ENCODE measurements at regions not wholly inside any gene's neighbourhood (a gene's known extent, or its start where the extent isn't known, plus 50 kb on each side); places are given as distances from the start of the nearest gene placed in this dataset.

DNA sequence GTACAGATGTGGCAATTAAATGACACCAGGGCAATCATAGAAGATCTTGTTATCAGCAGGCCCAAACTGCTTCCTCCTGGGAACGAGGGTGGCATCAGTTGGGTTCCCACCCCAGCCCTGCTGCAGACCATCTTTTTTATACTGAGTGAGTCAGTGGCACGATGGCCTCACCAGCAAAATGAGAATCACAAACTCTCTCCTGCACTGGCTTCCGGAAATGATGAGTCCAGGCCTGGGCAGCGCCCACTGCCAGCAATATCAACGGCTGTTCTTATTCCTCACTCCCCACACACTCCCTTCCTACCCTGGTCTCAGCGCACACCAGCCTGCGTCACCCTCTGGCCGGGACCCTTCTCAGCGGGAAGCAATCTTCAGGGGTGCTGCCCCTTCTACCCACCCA, 340.3 kb downstream of the FOXL1 start:
- no peak overlapping the region for H3K27ac Mint-ChIP-seq
- peaks cover 12% of the 10 kb centered on the region for H3K9me3 Mint-ChIP-seq
- no peak overlapping the region for H3K4me3 Mint-ChIP-seq
- H3K4me1 Mint-ChIP-seq: no peaks in the 10 kb centered on the region
- H3K27me3 Mint-ChIP-seq: peaks cover 23% of the 10 kb centered on the region
- DNase-seq: no peak
- no peaks in the 10 kb centered on the region for H3K36me3 Mint-ChIP-seq (ENCODE audit: low read depth)
- ATAC-seq: no peak

GRCh38 chr16:86919078-86919477, 340.7 kb downstream of the FOXL1 start:
- no peaks in the 10 kb centered on the region for H3K4me1 Mint-ChIP-seq
- DNase-seq: no peak
- peaks cover 27% of the 10 kb centered on the region for H3K27me3 Mint-ChIP-seq

GRCh38 chr16:86919578-86920305, 341.4 kb downstream of the FOXL1 start:
- peaks cover 12% of the 10 kb centered on the region for H3K9me3 Mint-ChIP-seq
- no peaks in the 10 kb centered on the region for H3K4me1 Mint-ChIP-seq
- H3K27ac Mint-ChIP-seq: no peak overlapping the region
- DNase-seq (no peak), ATAC-seq (no peak)
- H3K4me3 Mint-ChIP-seq: no peak overlapping the region
- H3K36me3 Mint-ChIP-seq (ENCODE audit: low read depth): no peaks in the 10 kb centered on the region
- H3K27me3 Mint-ChIP-seq: peaks cover 34% of the 10 kb centered on the region

More at GRCh38 chr16:86919078-86919477, 340.7 kb downstream of the FOXL1 start:
- no peak overlapping the region for H3K4me3 Mint-ChIP-seq
- H3K36me3 Mint-ChIP-seq (ENCODE audit: low read depth): no peaks in the 10 kb centered on the region
- H3K27ac Mint-ChIP-seq: no peak overlapping the region
- ATAC-seq: no peak
- peaks cover 12% of the 10 kb centered on the region for H3K9me3 Mint-ChIP-seq

DNA sequence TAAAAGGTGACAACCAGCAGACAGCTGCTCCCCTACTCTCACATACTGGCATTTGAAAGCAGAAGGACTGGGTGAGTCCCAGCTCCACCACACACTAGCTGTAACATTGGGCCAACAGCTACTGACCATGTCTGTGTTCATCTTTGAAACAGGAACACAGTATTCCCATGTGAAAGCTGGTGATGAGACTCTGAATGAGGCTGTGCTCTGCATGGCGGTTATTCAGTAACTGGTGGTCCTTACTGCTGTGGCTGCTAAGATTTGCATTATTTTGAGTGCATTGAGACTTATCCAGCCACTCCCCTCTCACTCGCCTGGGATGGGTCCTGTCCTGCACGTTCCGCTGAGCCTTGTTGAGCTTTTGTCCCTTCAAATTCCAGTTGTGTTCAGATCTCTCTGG, 342.9 kb downstream of the FOXL1 start:
- peaks cover 12% of the 10 kb centered on the region for H3K9me3 Mint-ChIP-seq
- H3K4me1 Mint-ChIP-seq: no peaks in the 10 kb centered on the region
- ATAC-seq: no peak

DNA sequence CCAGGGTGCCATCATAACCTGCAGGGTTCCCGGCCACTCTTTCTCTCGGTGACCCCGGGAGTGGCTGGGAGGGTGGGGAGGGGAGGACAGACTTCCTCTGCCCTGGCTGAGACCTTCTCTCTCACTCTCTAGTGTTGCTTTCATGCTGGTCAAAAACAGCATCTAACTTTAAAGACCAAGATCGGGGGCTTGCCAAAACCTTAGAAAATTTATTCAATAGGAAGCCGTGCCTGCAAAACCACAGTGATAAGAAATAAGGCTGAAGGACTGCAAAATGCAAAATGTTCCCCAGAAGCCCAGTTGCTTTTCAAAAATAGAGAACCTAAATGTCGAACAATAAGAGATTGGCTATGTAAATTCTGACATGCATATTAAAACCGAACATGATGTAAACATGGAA, 344.0 kb downstream of the FOXL1 start:
- Mint-ChIP-seq H3K9me3 (peaks cover 12% of the 10 kb centered on the region), H3K27me3 (peaks cover 51% of the 10 kb centered on the region), H3K4me3 (no peak overlapping the region), H3K27ac (no peak overlapping the region), H3K4me1 (no peaks in the 10 kb centered on the region), H3K36me3 (ENCODE audit: low read depth) (no peaks in the 10 kb centered on the region)
- ATAC-seq (no peak), DNase-seq (no peak)

More for the DNA sequence above, 342.9 kb downstream of the FOXL1 start:
- Mint-ChIP-seq H3K27ac (no peak overlapping the region), H3K36me3 (ENCODE audit: low read depth) (no peaks in the 10 kb centered on the region), H3K4me3 (no peak overlapping the region), H3K27me3 (peaks cover 44% of the 10 kb centered on the region)
- no peak for DNase-seq

DNA sequence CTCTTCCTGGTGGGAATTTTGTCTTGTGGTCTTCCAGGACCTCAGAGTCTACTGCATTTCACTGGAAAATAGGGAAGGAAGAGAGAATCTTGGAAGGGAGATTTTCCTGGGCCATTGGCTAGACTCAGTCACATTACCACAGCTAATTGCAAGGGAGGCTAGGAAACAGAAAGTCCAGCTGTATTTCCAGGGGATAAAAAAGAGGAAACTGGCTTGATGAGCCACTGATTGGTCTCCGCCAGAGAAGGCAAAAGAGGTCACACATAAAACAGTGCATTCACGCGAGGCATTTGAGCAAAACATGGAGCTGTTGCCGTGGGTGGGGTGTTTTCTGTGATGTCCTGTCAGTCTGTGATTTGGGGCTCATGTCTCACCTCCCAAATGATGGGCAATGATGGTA, 345.3 kb downstream of the FOXL1 start:
- Mint-ChIP-seq H3K27me3 (peaks cover 63% of the 10 kb centered on the region), H3K9me3 (peaks cover 12% of the 10 kb centered on the region), H3K4me3 (no peak overlapping the region), H3K36me3 (ENCODE audit: low read depth) (no peaks in the 10 kb centered on the region), H3K4me1 (peaks cover 2% of the 10 kb centered on the region), H3K27ac (no peak overlapping the region)
- ATAC-seq (no peak), DNase-seq (no peak)

GRCh38 chr16:86924537-86924936, 346.2 kb downstream of the FOXL1 start:
- Mint-ChIP-seq H3K4me1 (peaks cover 3% of the 10 kb centered on the region), H3K4me3 (no peak overlapping the region), H3K27me3 (peaks cover 66% of the 10 kb centered on the region), H3K36me3 (ENCODE audit: low read depth) (no peaks in the 10 kb centered on the region), H3K27ac (no peak overlapping the region), H3K9me3 (peaks cover 12% of the 10 kb centered on the region)
- no peak for DNase-seq
- no peak for ATAC-seq

DNA sequence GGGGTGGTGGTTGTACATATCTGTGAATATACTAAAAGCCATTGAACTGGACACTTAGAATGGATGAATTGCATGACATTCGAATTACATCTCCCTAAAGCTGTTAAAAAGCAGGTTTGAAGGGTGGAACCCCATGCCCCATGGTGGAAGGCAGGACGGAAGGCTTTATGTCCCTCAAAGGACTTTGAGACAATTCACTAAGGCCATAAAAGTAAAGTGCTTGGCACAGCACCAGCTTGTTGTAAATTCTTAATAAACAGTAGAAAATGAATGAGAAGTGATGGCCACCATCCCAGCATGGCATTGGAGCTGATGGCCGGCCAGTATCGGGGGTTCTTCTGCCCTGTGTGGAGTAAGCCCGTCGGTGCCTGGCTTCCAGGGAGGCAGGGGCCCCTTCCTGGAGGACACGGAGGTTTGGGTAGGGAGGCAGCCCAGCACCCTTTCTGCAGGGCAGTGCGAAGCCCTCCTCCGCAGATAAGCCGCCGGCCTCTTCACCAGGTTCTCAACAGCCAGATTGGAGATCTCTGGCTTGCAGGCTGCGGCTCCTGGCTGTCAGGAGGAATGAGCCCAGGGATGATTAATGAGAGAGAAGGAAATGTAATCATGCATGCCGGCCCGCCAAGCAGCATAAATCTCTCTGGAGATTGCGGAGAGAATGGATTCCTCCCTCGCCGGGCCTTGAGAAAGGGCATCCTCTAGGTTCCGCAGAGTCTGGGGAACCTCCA, 346.9 kb downstream of the FOXL1 start:
- peaks cover 12% of the 10 kb centered on the region for H3K9me3 Mint-ChIP-seq
- peaks cover 3% of the 10 kb centered on the region for H3K4me1 Mint-ChIP-seq
- ATAC-seq: no peak
- H3K36me3 Mint-ChIP-seq (ENCODE audit: low read depth): no peaks in the 10 kb centered on the region
- no peak for DNase-seq
- peaks cover 71% of the 10 kb centered on the region for H3K27me3 Mint-ChIP-seq
- no peak overlapping the region for H3K27ac Mint-ChIP-seq
- no peak overlapping the region for H3K4me3 Mint-ChIP-seq

DNA sequence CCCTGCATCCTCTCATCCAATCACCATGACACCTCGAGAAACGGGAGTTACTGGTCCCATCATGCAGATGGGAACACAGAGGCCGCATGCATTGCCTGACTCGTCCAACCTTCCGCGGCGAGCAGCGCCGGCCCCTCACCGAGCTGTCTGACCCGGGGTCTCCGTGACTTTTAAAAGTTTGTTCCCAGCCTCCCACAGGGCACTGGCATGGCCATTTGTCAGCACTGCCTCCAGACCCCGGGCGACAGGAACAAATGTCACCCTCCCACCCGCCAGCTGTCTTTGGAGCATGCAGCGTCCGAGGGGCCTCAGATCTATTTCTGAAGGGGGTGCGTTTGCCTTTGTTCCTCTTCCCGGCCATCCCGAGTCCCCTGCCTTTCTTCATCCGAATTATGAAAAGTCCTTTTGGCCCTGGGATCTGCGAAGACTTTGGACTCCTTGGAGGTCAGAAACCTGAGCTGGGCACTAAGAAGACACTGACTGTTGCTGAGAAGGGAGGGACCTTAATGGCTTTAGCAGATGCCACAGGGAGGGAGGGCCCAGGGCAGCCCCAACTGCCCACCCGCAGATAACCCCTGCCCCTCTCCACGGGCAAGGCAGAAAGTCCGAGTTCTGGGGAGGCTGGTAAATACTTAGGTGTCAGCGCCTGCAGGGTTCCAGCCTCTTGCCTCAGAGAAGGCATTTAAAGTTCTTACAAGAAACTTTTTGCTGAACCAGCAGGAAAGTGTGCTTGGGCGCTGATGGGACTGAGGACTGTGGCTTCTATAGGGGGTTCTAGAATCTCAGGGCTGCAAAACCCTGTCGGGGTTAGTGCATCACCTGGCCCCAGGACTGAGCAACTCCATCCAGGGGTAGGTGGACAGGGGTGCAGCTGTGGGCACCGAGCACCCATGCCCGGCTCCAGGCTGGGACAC, 348.1 kb downstream of the FOXL1 start:
- Mint-ChIP-seq H3K27ac (no peak overlapping the region), H3K4me3 (no peak overlapping the region), H3K4me1 (peaks cover 3% of the 10 kb centered on the region), H3K36me3 (ENCODE audit: low read depth) (no peaks in the 10 kb centered on the region), H3K27me3 (peaks cover 74% of the 10 kb centered on the region), H3K9me3 (peaks cover 6% of the 10 kb centered on the region)
- ATAC-seq (no peak), DNase-seq (no peak)

GRCh38 chr16:86927699-86928098, 349.4 kb downstream of the FOXL1 start:
- Mint-ChIP-seq H3K27me3 (peaks cover 69% of the 10 kb centered on the region), H3K4me1 (peaks cover 3% of the 10 kb centered on the region), H3K36me3 (ENCODE audit: low read depth) (no peaks in the 10 kb centered on the region), H3K27ac (no peak overlapping the region), H3K9me3 (no peaks in the 10 kb centered on the region), H3K4me3 (no peak overlapping the region)
- no peak for DNase-seq
- no peak for ATAC-seq

- DNase-seq: no peak
- no peak for ATAC-seq
- H3K36me3 Mint-ChIP-seq (ENCODE audit: low read depth): no peaks in the 10 kb centered on the region
- H3K27ac Mint-ChIP-seq: no peak overlapping the region
- H3K4me3 Mint-ChIP-seq: no peak overlapping the region
- peaks cover 3% of the 10 kb centered on the region for H3K4me1 Mint-ChIP-seq
- H3K9me3 Mint-ChIP-seq: no peaks in the 10 kb centered on the region
- peaks cover 63% of the 10 kb centered on the region for H3K27me3 Mint-ChIP-seq
Measured at GRCh38 chr16:86928523-86929011, 350.2 kb downstream of the FOXL1 start.

DNA sequence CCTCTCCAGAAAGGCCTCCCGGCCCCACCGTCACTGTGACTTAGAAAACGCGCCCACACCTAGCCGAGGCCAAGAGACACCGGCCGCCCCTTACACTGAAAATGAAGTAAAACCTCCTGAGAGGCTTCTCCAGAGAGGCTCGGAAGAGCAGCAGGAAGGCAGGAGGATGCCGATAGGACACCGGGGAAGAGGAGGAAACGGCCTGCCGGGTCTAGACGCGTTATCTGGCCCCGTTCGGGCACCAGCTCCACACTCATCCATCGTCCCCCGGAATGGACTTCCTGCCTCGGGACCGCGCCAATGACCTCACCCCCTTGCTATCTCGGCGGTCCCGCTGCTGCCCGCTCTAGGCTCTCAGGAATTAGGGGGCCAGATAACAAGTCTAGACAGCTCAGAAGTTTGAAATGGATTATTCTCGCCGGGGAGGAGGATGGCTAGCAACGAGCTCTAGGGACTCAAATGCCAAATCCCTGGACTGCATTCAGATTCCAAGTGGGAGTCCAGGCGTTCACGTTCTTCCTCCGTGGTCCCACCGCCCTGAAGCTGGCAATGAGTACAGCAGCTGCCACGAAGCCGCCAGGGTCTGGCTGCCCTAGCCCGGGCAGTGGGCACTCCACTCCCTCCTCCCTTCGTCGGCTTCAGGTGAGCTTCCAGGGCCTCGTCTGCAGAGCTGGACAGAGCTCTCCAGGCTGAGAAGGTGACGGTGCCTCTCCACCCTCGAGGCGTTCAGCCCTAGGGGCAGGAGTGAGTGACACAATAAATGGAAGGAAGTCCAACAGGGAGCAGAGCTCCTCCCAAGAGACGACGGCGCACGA, 350.9 kb downstream of the FOXL1 start:
- no peak for ATAC-seq
- peaks cover 58% of the 10 kb centered on the region for H3K27me3 Mint-ChIP-seq
- no peaks in the 10 kb centered on the region for H3K9me3 Mint-ChIP-seq
- DNase-seq: no peak
- peaks cover 3% of the 10 kb centered on the region for H3K4me1 Mint-ChIP-seq
- no peak overlapping the region for H3K27ac Mint-ChIP-seq
- no peaks in the 10 kb centered on the region for H3K36me3 Mint-ChIP-seq (ENCODE audit: low read depth)
- no peak overlapping the region for H3K4me3 Mint-ChIP-seq

DNA sequence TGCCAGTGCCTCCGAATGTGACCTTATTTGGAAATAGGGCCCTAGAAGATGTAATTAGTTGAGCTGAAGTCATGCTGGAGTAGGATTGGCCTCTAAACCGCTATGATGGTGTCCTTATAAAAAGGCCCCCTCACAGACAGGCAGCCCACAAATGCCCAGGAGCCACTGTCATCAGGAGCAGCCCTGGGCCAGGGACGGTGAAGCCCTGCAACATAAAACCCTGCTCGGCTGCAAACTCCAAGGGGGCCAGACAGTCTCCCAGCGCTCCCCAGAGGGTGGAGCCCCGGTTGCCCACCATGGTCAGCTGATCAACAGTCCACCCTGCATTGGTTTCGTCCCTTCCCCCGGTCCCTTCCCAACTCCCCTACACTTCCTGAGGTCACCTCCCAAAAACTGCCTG, 351.7 kb downstream of the FOXL1 start:
- Mint-ChIP-seq H3K4me1 (peaks cover 5% of the 10 kb centered on the region), H3K9me3 (no peaks in the 10 kb centered on the region), H3K36me3 (ENCODE audit: low read depth) (no peaks in the 10 kb centered on the region), H3K4me3 (no peak overlapping the region), H3K27me3 (peaks cover 57% of the 10 kb centered on the region), H3K27ac (no peak overlapping the region)
- DNase-seq: no peak
- no peak for ATAC-seq

Data from activated naive CD8-positive, alpha-beta T cell treated with anti-CD3 and anti-CD28 coated beads, Interleukin-2, amount 50 U/mL, for 24 hours (primary cell).